Bronchial epithelial cell (primary cell): ENCODE measurements at regions not wholly inside any gene's neighbourhood (a gene's known extent, or its start where the extent isn't known, plus 50 kb on each side); places are given as distances from the start of the nearest gene placed in this dataset.

Experiments
- DNase-seq: peaks from one replicate; pipeline ENCODE4 v3.0.0-alpha.2; 2010; ENCODE audit warnings: low read depth
- FAIRE-seq: peaks from 2 replicates; lab custom pipeline; 2011; peaks lifted over from hg19 to GRCh38; lab: Jason Lieb, UNC
- H3K27me3 ChIP-seq: 2 replicates; pipeline ENCODE4 v1.5.1; 2011; ENCODE audit warnings: low read length; ENCODE audit not compliant: control insufficient read depth, insufficient read depth
- H3K36me3 ChIP-seq: 2 replicates; pipeline ENCODE4 v1.5.1; 2011; ENCODE audit warnings: low read length; ENCODE audit not compliant: control insufficient read depth, insufficient read depth
- H3K4me3 ChIP-seq: 2 replicates; pipeline ENCODE4 v1.5.1; 2011; ENCODE audit warnings: mild to moderate bottlenecking, low read depth, low read length, control low read depth
- CTCF ChIP-seq: IDR thresholded peaks from 2 replicates; pipeline ENCODE4 v1.5.1; 2011; ENCODE audit warnings: mild to moderate bottlenecking, moderate library complexity, low read length, control low read depth, inconsistent platforms; ENCODE audit not compliant: insufficient read depth, severe bottlenecking

GRCh38 chr11:44421090-44421675 is 111.2 kb upstream of the ALX4 start:
- Histone ChIP-seq H3K27me3 (no peaks in the 10 kb centered on the region), H3K36me3 (no peaks in the 10 kb centered on the region), H3K4me3 (no peak overlapping the region)
- no peak for TF ChIP-seq CTCF
- FAIRE-seq (no peak), DNase-seq (no peak)

DNA sequence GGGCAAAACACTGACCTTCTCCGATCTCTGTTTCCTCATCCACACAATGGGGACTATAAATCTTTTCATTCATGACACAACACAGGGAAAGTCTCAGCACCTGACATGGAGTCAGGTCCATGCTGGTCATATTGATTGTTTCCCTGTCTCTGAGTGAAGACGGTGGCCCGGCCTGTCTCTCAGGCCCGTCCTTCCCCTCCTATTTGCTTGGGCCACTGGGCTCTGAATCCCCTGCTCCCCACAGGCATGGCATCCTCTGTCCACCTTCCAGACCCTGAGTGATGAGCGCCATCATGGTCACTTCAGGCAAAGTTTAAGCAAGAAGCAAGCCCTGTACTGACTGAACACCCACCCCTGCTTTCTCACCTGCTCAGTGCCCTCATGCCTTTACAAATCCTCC is 113.3 kb upstream of the ALX4 start:
- FAIRE-seq (no peak), DNase-seq (no peak)
- Histone ChIP-seq H3K27me3 (no peaks in the 10 kb centered on the region), H3K4me3 (no peak overlapping the region), H3K36me3 (no peaks in the 10 kb centered on the region)
- TF ChIP-seq CTCF: no peak

DNA sequence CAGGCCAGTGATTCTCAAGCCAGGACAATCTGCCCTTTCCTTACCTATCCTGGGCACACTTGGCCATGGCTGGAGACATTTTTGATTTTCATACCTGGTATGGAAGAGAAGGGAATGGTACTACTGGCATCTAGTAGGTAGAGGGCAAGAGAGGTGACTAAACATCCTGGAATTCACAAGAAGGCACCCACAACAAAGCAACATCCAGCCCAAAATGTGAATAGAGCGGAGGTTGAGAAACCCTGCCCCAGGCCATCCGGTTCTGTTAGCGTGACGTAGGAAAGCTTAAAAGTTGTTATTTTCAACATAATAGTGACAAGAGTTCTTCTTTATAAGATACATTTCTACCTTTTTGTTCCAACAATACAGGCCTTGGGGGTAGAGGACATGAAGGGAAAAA is 114.9 kb upstream of the ALX4 start:
- no peak for TF ChIP-seq CTCF
- Histone ChIP-seq H3K4me3 (no peak overlapping the region), H3K36me3 (no peaks in the 10 kb centered on the region), H3K27me3 (no peaks in the 10 kb centered on the region)
- no peak for FAIRE-seq
- DNase-seq: no peak

- Histone ChIP-seq H3K4me3 (no peak overlapping the region), H3K36me3 (no peaks in the 10 kb centered on the region), H3K27me3 (no peaks in the 10 kb centered on the region)
- DNase-seq: no peak
- TF ChIP-seq CTCF: no peak
- FAIRE-seq: no peak
Observed at GRCh38 chr11:44426119-44426518, 116.2 kb upstream of the ALX4 start.

DNA sequence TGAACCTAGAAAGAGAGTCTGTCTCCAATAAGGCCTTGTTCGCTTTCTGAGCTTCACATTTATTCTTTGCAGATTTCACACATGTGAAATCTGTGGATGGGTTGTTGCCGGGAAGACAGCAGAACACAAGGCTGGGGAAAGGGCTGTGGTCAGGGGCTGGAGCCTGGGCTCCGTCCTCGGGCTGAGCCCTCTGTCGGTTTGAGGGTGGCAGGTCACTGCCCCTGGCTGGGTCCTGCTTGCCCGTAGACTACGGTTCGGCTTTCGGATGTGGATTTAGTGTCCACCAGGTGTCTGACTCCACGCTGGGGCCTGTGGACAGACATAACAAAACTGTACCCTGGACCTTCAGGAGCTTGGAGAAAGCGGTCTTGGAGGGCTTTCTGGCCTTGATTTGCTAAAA is 117.0 kb upstream of the ALX4 start:
- FAIRE-seq (no peak), DNase-seq (no peak)
- Histone ChIP-seq H3K36me3 (no peaks in the 10 kb centered on the region), H3K27me3 (no peaks in the 10 kb centered on the region), H3K4me3 (no peak overlapping the region)
- no peak for TF ChIP-seq CTCF

- no peak overlapping the region for H3K4me3 ChIP-seq
- DNase-seq: no peak
- peak; percentile 23 for TF ChIP-seq CTCF
- FAIRE-seq: no peak
- no peaks in the 10 kb centered on the region for H3K27me3 ChIP-seq
- no peaks in the 10 kb centered on the region for H3K36me3 ChIP-seq
Observed at GRCh38 chr11:44427432-44427831, 117.5 kb upstream of the ALX4 start.
